ENCODE measurements at regions not wholly inside any gene's neighbourhood (a gene's known extent, or its start where the extent isn't known, plus 50 kb on each side); places are given as distances from the start of the nearest gene placed in this dataset.
"Not testable (repeated sequence)": the region's sequence is repeated elsewhere in the genome, so short reads cannot be mapped to it uniquely, and the experiment has no call there.

- no peak for DNase-seq
Measured at GRCh38 chr1:193929374-193930033, 743.1 kb upstream of the B3GALT2 start.

- no peak for DNase-seq
Measured at GRCh38 chr1:193927550-193927949, 741.1 kb upstream of the B3GALT2 start.

- DNase-seq = peak; percentile 29
Measured at GRCh38 chr1:193926956-193927355, 740.5 kb upstream of the B3GALT2 start.

GRCh38 chr1:193919827-193920226, 733.4 kb upstream of the B3GALT2 start:
- DNase-seq = no peak

GRCh38 chr1:193916452-193916851, 730.0 kb upstream of the B3GALT2 start:
- DNase-seq = no peak

- no peak for DNase-seq
Measured at GRCh38 chr1:193914871-193915270, 728.5 kb upstream of the B3GALT2 start.

GRCh38 chr1:193909406-193910082, 723.1 kb upstream of the B3GALT2 start:
- DNase-seq = no peak

GRCh38 chr1:193905288-193906085, 719.1 kb upstream of the B3GALT2 start:
- no peak for DNase-seq

GRCh38 chr1:193891788-193892187, 705.4 kb upstream of the B3GALT2 start:
- DNase-seq = no peak

- DNase-seq = no peak
Measured at GRCh38 chr1:193890935-193891334, 704.5 kb upstream of the B3GALT2 start.

- no peak for DNase-seq
Measured at GRCh38 chr1:193884848-193885558, 698.6 kb upstream of the B3GALT2 start.

- DNase-seq = not testable (repeated sequence)
Measured at GRCh38 chr1:193877920-193878319, 691.5 kb upstream of the B3GALT2 start.

- no peak for DNase-seq
Measured at GRCh38 chr1:193868425-193868824, 682.0 kb upstream of the B3GALT2 start.

GRCh38 chr1:193856261-193856660, 669.8 kb upstream of the B3GALT2 start:
- DNase-seq = no peak

- peak; percentile 42 for DNase-seq
Measured at GRCh38 chr1:193850745-193851144, 664.3 kb upstream of the B3GALT2 start.

- peak; percentile 87 for DNase-seq
Measured at GRCh38 chr1:193846876-193847604, 660.6 kb upstream of the B3GALT2 start.

GRCh38 chr1:193846411-193846810, 660.0 kb upstream of the B3GALT2 start:
- DNase-seq = no peak

GRCh38 chr1:193841857-193842256, 655.4 kb upstream of the B3GALT2 start:
- no peak for DNase-seq

GRCh38 chr1:193831465-193831864, 645.1 kb upstream of the B3GALT2 start:
- no peak for DNase-seq

GRCh38 chr1:193827516-193827915, 641.1 kb upstream of the B3GALT2 start:
- DNase-seq = no peak

GRCh38 chr1:193819376-193819775, 633.0 kb upstream of the B3GALT2 start:
- no peak for DNase-seq

- DNase-seq = no peak
Measured at GRCh38 chr1:193807208-193807607, 620.8 kb upstream of the B3GALT2 start.

Measured in NCI-H446 treated with DMSO at 0.1 percent for 48 hours (cell line).